NCI-H526 (cell line): ENCODE measurements at regions not wholly inside any gene's neighbourhood (a gene's known extent, or its start where the extent isn't known, plus 50 kb on each side); places are given as distances from the start of the nearest gene placed in this dataset.

Experiments
- DNase-seq, 2 experiments: peaks; one replicate each; lab custom pipeline; 2025; lab: John Stamatoyannopoulos, UW

- DNase-seq = no peak
Observed at GRCh38 chrX:118167361-118167760, 50.8 kb upstream of the KLHL13 start.

GRCh38 chrX:118171356-118171755 is 54.7 kb upstream of the KLHL13 start:
- no peak for DNase-seq

GRCh38 chrX:118174516-118175098 is 58.0 kb upstream of the KLHL13 start:
- DNase-seq = no peak

- no peak for DNase-seq
Observed at GRCh38 chrX:118177708-118178107, 61.1 kb upstream of the KLHL13 start.

- DNase-seq = no peak
Observed at GRCh38 chrX:118178450-118178849, 61.8 kb upstream of the KLHL13 start.

GRCh38 chrX:118179161-118179560 is 62.6 kb upstream of the KLHL13 start:
- DNase-seq = no peak

- no peak for DNase-seq
Observed at GRCh38 chrX:118179718-118180117, 63.1 kb upstream of the KLHL13 start.

- no peak for DNase-seq
Observed at GRCh38 chrX:118181030-118181429, 64.4 kb upstream of the KLHL13 start.

- DNase-seq = no peak
Observed at GRCh38 chrX:118182025-118182424, 65.4 kb upstream of the KLHL13 start.

GRCh38 chrX:118182681-118183080 is 66.1 kb upstream of the KLHL13 start:
- no peak for DNase-seq

GRCh38 chrX:118183606-118184005 is 67.0 kb upstream of the KLHL13 start:
- DNase-seq = no peak

- no peak for DNase-seq
Observed at GRCh38 chrX:118187100-118187499, 70.5 kb upstream of the KLHL13 start.

- DNase-seq = no peak
Observed at GRCh38 chrX:118189000-118189399, 72.4 kb upstream of the KLHL13 start.

GRCh38 chrX:118189628-118190027 is 73.0 kb upstream of the KLHL13 start:
- DNase-seq = no peak

GRCh38 chrX:118197730-118198129 is 81.1 kb upstream of the KLHL13 start:
- DNase-seq = no peak

- DNase-seq = no peak
Observed at GRCh38 chrX:118198577-118198976, 82.0 kb upstream of the KLHL13 start.

GRCh38 chrX:118199997-118200396 is 83.4 kb upstream of the KLHL13 start:
- DNase-seq = no peak

GRCh38 chrX:118205421-118206395 is 89.1 kb upstream of the KLHL13 start:
- DNase-seq = no peak

- DNase-seq = no peak
Observed at GRCh38 chrX:118207831-118208453, 91.3 kb upstream of the KLHL13 start.

- DNase-seq = no peak
Observed at GRCh38 chrX:118208481-118208880, 91.9 kb upstream of the KLHL13 start.

GRCh38 chrX:118211891-118212816 is 95.5 kb upstream of the KLHL13 start:
- no peak for DNase-seq

- no peak for DNase-seq
Observed at GRCh38 chrX:118212817-118213183, 96.2 kb upstream of the KLHL13 start.
